HEK293T (cell line): ENCODE measurements at regions not wholly inside any gene's neighbourhood (a gene's known extent, or its start where the extent isn't known, plus 50 kb on each side); places are given as distances from the start of the nearest gene placed in this dataset.

Experiments used
- BHLHE40 ChIP-seq: fragments of 450-650 bp; IDR thresholded peaks from 2 replicates; pipeline ENCODE4 v1.6.1; 2016; ENCODE audit warnings: mild to moderate bottlenecking, moderate library complexity, borderline replicate concordance
- CTBP1 ChIP-seq: fragments of 450-650 bp; IDR thresholded peaks from 2 replicates; pipeline ENCODE4 v1.6.1; 2016; ENCODE audit warnings: borderline replicate concordance
- ELF4 ChIP-seq: fragments of 450-650 bp; IDR thresholded peaks from 2 replicates; pipeline ENCODE4 v1.6.1; 2017; ENCODE audit warnings: antibody characterized with exemption
- FOXA1 ChIP-seq: fragments of 450-650 bp; IDR thresholded peaks from 2 replicates; pipeline ENCODE4 v1.6.1; 2016; ENCODE audit warnings: mild to moderate bottlenecking
- FOXK2 ChIP-seq: fragments of 450-650 bp; IDR thresholded peaks from 2 replicates; pipeline ENCODE4 v1.6.1; 2016; ENCODE audit warnings: mild to moderate bottlenecking
- FOXM1 ChIP-seq: fragments of 450-650 bp; IDR thresholded peaks from 2 replicates; pipeline ENCODE4 v1.6.1; 2017; ENCODE audit warnings: mild to moderate bottlenecking, borderline replicate concordance
- HDGF ChIP-seq: fragments of 450-650 bp; IDR thresholded peaks from 2 replicates; pipeline ENCODE4 v1.6.1; 2017; ENCODE audit warnings: antibody characterized with exemption, borderline replicate concordance
- L3MBTL2 ChIP-seq: fragments of 450-650 bp; conservative IDR thresholded peaks from 2 replicates; pipeline ENCODE4 v1.6.1; 2016; ENCODE audit warnings: mild to moderate bottlenecking
- LEF1 ChIP-seq: fragments of 450-650 bp; IDR thresholded peaks from 2 replicates; pipeline ENCODE4 v1.6.1; 2017; ENCODE audit warnings: mild to moderate bottlenecking, borderline replicate concordance
- NFRKB ChIP-seq: fragments of 450-650 bp; IDR thresholded peaks from 2 replicates; pipeline ENCODE4 v1.6.1; 2016; ENCODE audit warnings: mild to moderate bottlenecking, moderate library complexity
- SP1 ChIP-seq: fragments of 450-650 bp; IDR thresholded peaks from 2 replicates; pipeline ENCODE4 v1.6.1; 2017
- SUZ12 ChIP-seq: fragments of 450-650 bp; IDR thresholded peaks from 2 replicates; pipeline ENCODE4 v1.6.1; 2016; ENCODE audit warnings: mild to moderate bottlenecking
- TARDBP ChIP-seq: fragments of 450-650 bp; IDR thresholded peaks from 2 replicates; pipeline ENCODE4 v1.6.1; 2016
- ZNF384 ChIP-seq: fragments of 450-650 bp; IDR thresholded peaks from 2 replicates; pipeline ENCODE4 v1.6.1; 2016

DNA sequence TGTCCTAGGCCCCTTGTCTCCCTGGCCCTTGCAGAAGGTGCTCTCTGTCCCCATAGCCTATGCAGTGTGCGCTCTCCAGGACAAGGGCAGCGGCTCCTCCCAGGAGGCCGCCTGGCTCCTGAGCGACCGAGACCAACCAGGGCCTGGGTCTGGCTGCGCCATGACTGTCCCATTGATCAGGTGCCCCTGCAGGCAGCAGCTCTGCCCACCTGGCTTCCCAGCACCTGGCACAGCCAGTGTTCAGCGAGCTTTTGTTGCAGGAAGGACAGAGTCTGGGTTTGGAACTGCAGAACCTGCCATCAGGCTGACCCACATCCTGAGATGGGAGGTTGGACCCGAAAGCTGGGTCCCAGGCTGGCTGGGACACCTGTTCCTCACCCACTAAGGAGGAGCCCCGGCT is 1001.1 kb downstream of the BRD1 start:
- TF ChIP-seq FOXA1 (no peak), SUZ12 (no peak), BHLHE40 (no peak), CTBP1 (no peak), SP1 (no peak), TARDBP (no peak), NFRKB (no peak), HDGF (no peak), ELF4 (no peak), L3MBTL2 (no peak), LEF1 (no peak), FOXK2 (no peak), ZNF384 (no peak), FOXM1 (no peak)
